K562 (cell line): ENCODE measurements at regions not wholly inside any gene's neighbourhood (a gene's known extent, or its start where the extent isn't known, plus 50 kb on each side); places are given as distances from the start of the nearest gene placed in this dataset.

Source experiments
- ATAC-seq: fragments of 200-7000 bp; cut with Tn5 transposase; 3 replicates; pipeline ENCODE4 v1.9.1; 2020; ENCODE audit warnings: moderate library complexity
- BruUV-seq: library from RNA; stranded (reverse); fragments of 400-500 nt; replicated peaks from 2 replicates; lab custom pipeline; 2021; lab: Mats Ljungman, UMichigan
- CTCF ChIA-PET: fragments of 300-600 bp; formaldehyde crosslinking; extraction: SDS; loops from one replicate; lab custom pipeline; 2021; ENCODE audit warnings: low intra/inter-chr PET ratio; lab: Yijun Ruan, JAX
- POLR2A ChIA-PET: fragments of 300-600, 350-650 bp; sonication (Branson Sonifier 250); formaldehyde crosslinking; extraction: SDS; loops from one replicate; lab custom pipeline; 2021; ENCODE audit warnings: antibody characterized with exemption, inconsistent platforms; lab: Yijun Ruan, JAX
- DNase-seq, 4 experiments: peaks; one replicate each; pipeline versions ENCODE4 v3.0.0 to v3.0.0-alpha.2; 2011 to 2018; ENCODE audit warnings: low spot score in 3 of 4, mixed read lengths in 3 of 4; ENCODE audit errors: extremely low read depth in 1 of 4
- FAIRE-seq: peaks from 2 replicates; lab custom pipeline; 2011; peaks lifted over from hg19 to GRCh38; lab: Jason Lieb, UNC
- H2AFZ ChIP-seq: 2 replicates; pipeline ENCODE4 v1.6.0; 2011; ENCODE audit warnings: low read depth, low read length, control low read depth, inconsistent platforms
- H3K27ac ChIP-seq: fragments of 200-600 bp; 3 replicates; pipeline ENCODE4 v1.8.0; 2011; ENCODE audit warnings: low read depth, mild to moderate bottlenecking, control low read depth, inconsistent platforms, low read length, moderate library complexity, mixed read lengths; ENCODE audit errors: extremely low read depth
- H3K27me3 ChIP-seq, 2 experiments: fragments of 300-600 bp in 1 of 2; 2 replicates in 1 of 2; 3 replicates in 1 of 2; pipeline versions ENCODE4 v1.6.0 to v1.8.0; 2011; ENCODE audit warnings: inconsistent platforms in 2 of 2, low read length in 2 of 2, mild to moderate bottlenecking in 1 of 2, mixed read lengths in 1 of 2, moderate library complexity in 1 of 2; ENCODE audit not compliant: control insufficient read depth in 2 of 2, insufficient read depth in 2 of 2
- H3K36me3 ChIP-seq: fragments of 300-600 bp; 3 replicates; pipeline ENCODE4 v1.8.0; 2011; ENCODE audit warnings: mild to moderate bottlenecking, low read length, inconsistent platforms; ENCODE audit not compliant: control insufficient read depth, insufficient read depth
- H3K4me1 ChIP-seq, 2 experiments: fragments of 200-600 bp in 1 of 2; replicated peaks in 1 of 2; 2 replicates in 1 of 2; 3 replicates in 1 of 2; pipeline versions ENCODE4 v1.5.1 to v1.8.0; 2011; ENCODE audit warnings: inconsistent platforms in 2 of 2, low read length in 2 of 2, mild to moderate bottlenecking in 1 of 2, mixed read lengths in 1 of 2, moderate library complexity in 1 of 2; ENCODE audit not compliant: control insufficient read depth in 2 of 2, insufficient read depth in 2 of 2
- H3K4me2 ChIP-seq: 2 replicates; pipeline ENCODE4 v1.6.1; 2011; ENCODE audit warnings: low read length, control low read depth, inconsistent platforms, mixed read lengths; ENCODE audit not compliant: insufficient read depth
- H3K4me3 ChIP-seq: fragments of 200-600 bp; sonication (generic), shearing (Covaris generic); 2 replicates; pipeline ENCODE4 v1.5.1; 2016; ENCODE audit warnings: control low read depth, inconsistent platforms
- H3K79me2 ChIP-seq: fragments of 200-600 bp; 3 replicates; pipeline ENCODE4 v1.8.0; 2011; ENCODE audit warnings: low read length, inconsistent platforms; ENCODE audit not compliant: control insufficient read depth, insufficient read depth
- H3K9ac ChIP-seq, 2 experiments: 2 replicates each; pipeline versions ENCODE4 v1.6.0 to v1.6.1; 2011; ENCODE audit warnings: low read depth in 2 of 2, low read length in 2 of 2, control low read depth in 1 of 2, inconsistent platforms in 1 of 2, mild to moderate bottlenecking in 1 of 2, mixed read lengths in 1 of 2; ENCODE audit not compliant: insufficient read depth in 1 of 2
- H3K9me1 ChIP-seq: one replicate; pipeline ENCODE4 v1.6.0; 2011; ENCODE audit warnings: inconsistent platforms, mild to moderate bottlenecking, low read length, moderate library complexity; ENCODE audit not compliant: control insufficient read depth, insufficient read depth
- H3K9me3 ChIP-seq: replicated peaks from 2 replicates; pipeline ENCODE4 v1.5.1; 2011; ENCODE audit warnings: low read depth, low read length, inconsistent platforms; ENCODE audit not compliant: control insufficient read depth, insufficient read depth
- H4K20me1 ChIP-seq: replicated peaks from 2 replicates; pipeline ENCODE4 v1.6.1; 2011; ENCODE audit warnings: low read length, inconsistent platforms, mixed read lengths; ENCODE audit not compliant: control insufficient read depth, insufficient read depth
- L3MBTL2 ChIP-seq: fragments of 450-650 bp; IDR thresholded peaks from 2 replicates; pipeline ENCODE4 v1.6.1; 2016; ENCODE audit warnings: mild to moderate bottlenecking, moderate library complexity
- RNF2 ChIP-seq: sonication (generic); IDR thresholded peaks from 2 replicates; pipeline ENCODE4 v1.6.1; 2016
- ZNF146 ChIP-seq: IDR thresholded peaks from one replicate; pipeline ENCODE4 v1.6.1; 2018; ENCODE audit warnings: missing compliant biosample characterization; ENCODE audit not compliant: unreplicated experiment
- WGBS: fragments of 100-300 bp; shearing (Covaris generic); methylation state at CpG from one replicate; pipeline ENCODE4 v1.1.6; 2016; ENCODE audit warnings: low coverage, mixed read lengths; ENCODE audit not compliant: insufficient coverage; ENCODE audit errors: missing lambda C conversion rate; 5-methylcytosine and 5-hydroxymethylcytosine counted together
- in situ Hi-C: fragments of 300-500 bp; cut with MboI; formaldehyde crosslinking; loops from 4 replicates; pipeline ENCODE4 v1.15.0; 2018; ENCODE audit warnings: inconsistent platforms, mixed read lengths
- intact Hi-C: fragments of 100-400 bp; cut with micrococcal nuclease; formaldehyde crosslinking; loops from 2 replicates; pipeline ENCODE4 v1.14.2; 2022
- TF ChIP-seq, protein P1 (sequence below): sonication (generic); formaldehyde crosslinking; IDR thresholded peaks from 2 replicates; pipeline ENCODE4 v1.8.1; 2023; ENCODE audit warnings: mild to moderate bottlenecking, missing genetic modification reagents, moderate library complexity
- TF ChIP-seq, protein P2 (sequence below): sonication (generic); formaldehyde crosslinking; IDR thresholded peaks from 2 replicates; pipeline ENCODE4 v1.8.0; 2023; ENCODE audit warnings: missing genetic modification reagents, mild to moderate bottlenecking, borderline replicate concordance

DNA sequence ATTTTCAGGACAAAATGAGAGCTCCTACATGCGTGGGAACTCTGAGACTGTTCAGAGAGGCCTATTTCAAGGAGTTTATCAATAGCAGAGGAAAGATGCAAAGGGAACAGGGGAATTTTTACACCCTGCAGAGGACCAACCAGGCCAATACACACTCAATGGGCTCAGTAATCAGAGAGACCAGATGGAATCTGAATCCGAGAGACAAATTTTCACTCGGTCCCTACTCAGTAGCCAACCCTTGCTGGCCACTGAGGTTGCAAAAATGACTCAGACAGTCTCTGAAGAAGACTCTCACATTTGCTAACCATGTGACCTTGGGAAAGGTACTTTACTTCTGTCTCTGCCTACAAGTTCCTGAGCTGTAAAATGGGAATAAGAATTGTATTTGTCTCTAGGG lies 479.4 kb downstream of the CDK5RAP2 start:
- no peak for FAIRE-seq
- no peak overlapping the region for H3K9ac ChIP-seq
- DNase-seq, result no peak
- no peaks in the 10 kb centered on the region for H3K9me3 ChIP-seq
- in situ Hi-C loops (no loop called here), intact Hi-C loops (no loop called here)
- no peak overlapping the region for H3K4me3 ChIP-seq
- H3K27me3 ChIP-seq, result no peaks in the 10 kb centered on the region
- H3K79me2 ChIP-seq, result no peaks in the 10 kb centered on the region
- H3K27ac ChIP-seq, result no peak overlapping the region
- TF ChIP-seq L3MBTL2 (no peak), ZNF146 (CRISPR knock-in tag) (no peak), RNF2 (no peak)
- TF ChIP-seq, protein P1, sequence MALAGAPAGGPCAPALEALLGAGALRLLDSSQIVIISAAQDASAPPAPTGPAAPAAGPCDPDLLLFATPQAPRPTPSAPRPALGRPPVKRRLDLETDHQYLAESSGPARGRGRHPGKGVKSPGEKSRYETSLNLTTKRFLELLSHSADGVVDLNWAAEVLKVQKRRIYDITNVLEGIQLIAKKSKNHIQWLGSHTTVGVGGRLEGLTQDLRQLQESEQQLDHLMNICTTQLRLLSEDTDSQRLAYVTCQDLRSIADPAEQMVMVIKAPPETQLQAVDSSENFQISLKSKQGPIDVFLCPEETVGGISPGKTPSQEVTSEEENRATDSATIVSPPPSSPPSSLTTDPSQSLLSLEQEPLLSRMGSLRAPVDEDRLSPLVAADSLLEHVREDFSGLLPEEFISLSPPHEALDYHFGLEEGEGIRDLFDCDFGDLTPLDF (CRISPR knock-in tag), result no peak
- TF ChIP-seq, protein P2, sequence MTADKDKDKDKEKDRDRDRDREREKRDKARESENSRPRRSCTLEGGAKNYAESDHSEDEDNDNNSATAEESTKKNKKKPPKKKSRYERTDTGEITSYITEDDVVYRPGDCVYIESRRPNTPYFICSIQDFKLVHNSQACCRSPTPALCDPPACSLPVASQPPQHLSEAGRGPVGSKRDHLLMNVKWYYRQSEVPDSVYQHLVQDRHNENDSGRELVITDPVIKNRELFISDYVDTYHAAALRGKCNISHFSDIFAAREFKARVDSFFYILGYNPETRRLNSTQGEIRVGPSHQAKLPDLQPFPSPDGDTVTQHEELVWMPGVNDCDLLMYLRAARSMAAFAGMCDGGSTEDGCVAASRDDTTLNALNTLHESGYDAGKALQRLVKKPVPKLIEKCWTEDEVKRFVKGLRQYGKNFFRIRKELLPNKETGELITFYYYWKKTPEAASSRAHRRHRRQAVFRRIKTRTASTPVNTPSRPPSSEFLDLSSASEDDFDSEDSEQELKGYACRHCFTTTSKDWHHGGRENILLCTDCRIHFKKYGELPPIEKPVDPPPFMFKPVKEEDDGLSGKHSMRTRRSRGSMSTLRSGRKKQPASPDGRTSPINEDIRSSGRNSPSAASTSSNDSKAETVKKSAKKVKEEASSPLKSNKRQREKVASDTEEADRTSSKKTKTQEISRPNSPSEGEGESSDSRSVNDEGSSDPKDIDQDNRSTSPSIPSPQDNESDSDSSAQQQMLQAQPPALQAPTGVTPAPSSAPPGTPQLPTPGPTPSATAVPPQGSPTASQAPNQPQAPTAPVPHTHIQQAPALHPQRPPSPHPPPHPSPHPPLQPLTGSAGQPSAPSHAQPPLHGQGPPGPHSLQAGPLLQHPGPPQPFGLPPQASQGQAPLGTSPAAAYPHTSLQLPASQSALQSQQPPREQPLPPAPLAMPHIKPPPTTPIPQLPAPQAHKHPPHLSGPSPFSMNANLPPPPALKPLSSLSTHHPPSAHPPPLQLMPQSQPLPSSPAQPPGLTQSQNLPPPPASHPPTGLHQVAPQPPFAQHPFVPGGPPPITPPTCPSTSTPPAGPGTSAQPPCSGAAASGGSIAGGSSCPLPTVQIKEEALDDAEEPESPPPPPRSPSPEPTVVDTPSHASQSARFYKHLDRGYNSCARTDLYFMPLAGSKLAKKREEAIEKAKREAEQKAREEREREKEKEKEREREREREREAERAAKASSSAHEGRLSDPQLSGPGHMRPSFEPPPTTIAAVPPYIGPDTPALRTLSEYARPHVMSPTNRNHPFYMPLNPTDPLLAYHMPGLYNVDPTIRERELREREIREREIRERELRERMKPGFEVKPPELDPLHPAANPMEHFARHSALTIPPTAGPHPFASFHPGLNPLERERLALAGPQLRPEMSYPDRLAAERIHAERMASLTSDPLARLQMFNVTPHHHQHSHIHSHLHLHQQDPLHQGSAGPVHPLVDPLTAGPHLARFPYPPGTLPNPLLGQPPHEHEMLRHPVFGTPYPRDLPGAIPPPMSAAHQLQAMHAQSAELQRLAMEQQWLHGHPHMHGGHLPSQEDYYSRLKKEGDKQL, result no peak
- ChIA-PET CTCF (no interaction called here), POLR2A (no interaction called here)
- BruUV-seq, result no TSS peak
- H3K4me1 ChIP-seq, result no peaks in the 10 kb centered on the region
- 3% methylated on average over 3 of the region's 3 CpGs for WGBS
- H3K36me3 ChIP-seq, result no peaks in the 10 kb centered on the region
- no peak overlapping the region for H3K4me2 ChIP-seq
- ATAC-seq, result no peak
- no peak overlapping the region for H2AFZ ChIP-seq
- H3K9me1 ChIP-seq, result no peaks in the 10 kb centered on the region
- H4K20me1 ChIP-seq, result no peaks in the 10 kb centered on the region
